Vagina (tissue), 2 donors: ENCODE measurements at regions not wholly inside any gene's neighbourhood (a gene's known extent, or its start where the extent isn't known, plus 50 kb on each side); places are given as distances from the start of the nearest gene placed in this dataset.
"Not testable (repeated sequence)": the region's sequence is repeated elsewhere in the genome, so short reads cannot be mapped to it uniquely, and the experiment has no call there.

Experiments
- DNase-seq, 2 donors: peaks; one replicate each; pipeline ENCODE4 v3.0.0-alpha.2; 2017; ENCODE audit errors: extremely low spot score in 2 of 2
- H3K27ac ChIP-seq: fragments of 200-600 bp; sonication (generic); one replicate; pipeline ENCODE4 v1.5.1; 2019
- H3K27me3 ChIP-seq: fragments of 200-600 bp; sonication (generic); one replicate; pipeline ENCODE4 v1.5.1; 2019
- H3K36me3 ChIP-seq, 2 donors: fragments of 200-600 bp; sonication (generic); one replicate each; pipeline ENCODE4 v1.5.1; 2017 to 2019
- H3K4me1 ChIP-seq: fragments of 200-600 bp; sonication (generic); one replicate; pipeline ENCODE4 v1.5.1; 2019
- H3K4me3 ChIP-seq, 2 donors: fragments of 200-600 bp; sonication (generic); 1 replicate in 1 of 2; 2 replicates in 1 of 2; pipeline ENCODE4 v1.5.1; 2016 to 2019
- H3K9me3 ChIP-seq: fragments of 200-600 bp; sonication (generic); one replicate; pipeline ENCODE4 v1.5.1; 2019
- CTCF ChIP-seq, 3 experiments: fragments of 450-650 bp in 2 of 3; fragments of 200-600 bp in 1 of 3; sonication (generic) in 1 of 3; IDR thresholded peaks; one replicate each; pipeline ENCODE4 v1.5.1; 2017 to 2019; ENCODE audit warnings: antibody characterized with exemption in 3 of 3, mild to moderate bottlenecking in 2 of 3, moderate library complexity in 2 of 3
- POLR2A ChIP-seq, 2 donors: fragments of 450-650 bp; IDR thresholded peaks; one replicate each; pipeline ENCODE4 v1.6.1; 2017; ENCODE audit warnings: antibody characterized with exemption in 2 of 2, mild to moderate bottlenecking in 2 of 2, moderate library complexity in 2 of 2
- POLR2AphosphoS5 ChIP-seq, 2 donors: sonication (generic); formaldehyde crosslinking; IDR thresholded peaks; one replicate each; pipeline ENCODE4 v1.9.0; 2017; ENCODE audit warnings: antibody characterized with exemption in 2 of 2, mild to moderate bottlenecking in 2 of 2, low read depth in 1 of 2; ENCODE audit not compliant: insufficient read depth in 1 of 2
- intact Hi-C: fragments of 100-400 bp; cut with DNase I; formaldehyde crosslinking; loops from one replicate; pipeline ENCODE4 v1.15.1; 2023

GRCh38 chr5:91598216-91598615 lies 215.1 kb upstream of the ARRDC3 start:
- TF ChIP-seq CTCF (IDR thresholded peaks at IDR 0.05) (no peak), POLR2AphosphoS5 (IDR thresholded peaks at IDR 0.05; ENCODE audit: insufficient read depth in 1 of 2, low read depth in 1 of 2) (no peak)
- H3K4me3 ChIP-seq = no peak overlapping the region
- H3K9me3 ChIP-seq = no peaks in the 10 kb centered on the region
- no peaks in the 10 kb centered on the region for H3K4me1 ChIP-seq
- H3K36me3 ChIP-seq = no peaks in the 10 kb centered on the region
- intact Hi-C loops = no loop called here
- H3K27ac ChIP-seq = no peak overlapping the region
- no peak for DNase-seq
- H3K27me3 ChIP-seq = no peaks in the 10 kb centered on the region

- Histone ChIP-seq H3K27me3 (no peaks in the 10 kb centered on the region), H3K9me3 (no peaks in the 10 kb centered on the region), H3K4me1 (no peaks in the 10 kb centered on the region), H3K36me3 (no peaks in the 10 kb centered on the region), H3K4me3 (no peak overlapping the region), H3K27ac (no peak overlapping the region)
- intact Hi-C loops = no loop called here
- TF ChIP-seq POLR2AphosphoS5 (IDR thresholded peaks at IDR 0.05; ENCODE audit: insufficient read depth in 1 of 2, low read depth in 1 of 2) (no peak), POLR2A (IDR thresholded peaks at IDR 0.05) (no peak)
- no peak for DNase-seq
Observed at GRCh38 chr5:91595424-91595823, 212.3 kb upstream of the ARRDC3 start.

GRCh38 chr5:91591076-91591475 lies 208.0 kb upstream of the ARRDC3 start:
- H3K27ac ChIP-seq = no peak overlapping the region
- TF ChIP-seq CTCF (IDR thresholded peaks at IDR 0.05) = no peak
- no peak for TF ChIP-seq POLR2A (IDR thresholded peaks at IDR 0.05)
- TF ChIP-seq POLR2AphosphoS5 (IDR thresholded peaks at IDR 0.05; ENCODE audit: insufficient read depth in 1 of 2, low read depth in 1 of 2) = no peak
- no peaks in the 10 kb centered on the region for H3K36me3 ChIP-seq
- H3K4me3 ChIP-seq = no peak overlapping the region
- no peaks in the 10 kb centered on the region for H3K9me3 ChIP-seq
- intact Hi-C loops = no loop called here
- no peak for DNase-seq
- H3K27me3 ChIP-seq = no peaks in the 10 kb centered on the region
- H3K4me1 ChIP-seq = no peaks in the 10 kb centered on the region

GRCh38 chr5:91586232-91586631 lies 203.1 kb upstream of the ARRDC3 start:
- no peaks in the 10 kb centered on the region for H3K9me3 ChIP-seq
- H3K36me3 ChIP-seq = no peaks in the 10 kb centered on the region
- DNase-seq = no peak
- TF ChIP-seq POLR2AphosphoS5 (IDR thresholded peaks at IDR 0.05; ENCODE audit: insufficient read depth in 1 of 2, low read depth in 1 of 2) (no peak), POLR2A (IDR thresholded peaks at IDR 0.05) (no peak), CTCF (IDR thresholded peaks at IDR 0.05) (no peak)
- H3K4me1 ChIP-seq = no peaks in the 10 kb centered on the region
- no peak overlapping the region for H3K27ac ChIP-seq
- H3K27me3 ChIP-seq = no peaks in the 10 kb centered on the region
- no peak overlapping the region for H3K4me3 ChIP-seq
- intact Hi-C loops = no loop called here

GRCh38 chr5:91584352-91584751 lies 201.2 kb upstream of the ARRDC3 start:
- no peak for TF ChIP-seq CTCF (IDR thresholded peaks at IDR 0.05)
- TF ChIP-seq POLR2AphosphoS5 (IDR thresholded peaks at IDR 0.05; ENCODE audit: insufficient read depth in 1 of 2, low read depth in 1 of 2) = no peak
- TF ChIP-seq POLR2A (IDR thresholded peaks at IDR 0.05) = no peak
- Histone ChIP-seq H3K4me3 (no peak overlapping the region), H3K27ac (no peak overlapping the region), H3K36me3 (no peaks in the 10 kb centered on the region), H3K27me3 (no peaks in the 10 kb centered on the region), H3K4me1 (no peaks in the 10 kb centered on the region), H3K9me3 (no peaks in the 10 kb centered on the region)
- DNase-seq = no peak
- intact Hi-C loops = no loop called here

- H3K27me3 ChIP-seq = not testable (repeated sequence)
Observed at GRCh38 chr5:91566012-91566411, 182.9 kb upstream of the ARRDC3 start.

More at GRCh38 chr5:91566012-91566411, 182.9 kb upstream of the ARRDC3 start:
- H3K4me3 ChIP-seq, H3K9me3 ChIP-seq, H3K36me3 ChIP-seq, H3K4me1 ChIP-seq, intact Hi-C loops, DNase-seq, H3K27ac ChIP-seq: not testable (repeated sequence)
